Activated CD4-positive, alpha-beta T cell treated with anti-CD3 and anti-CD28 coated beads for 36 hours (primary cell): ENCODE measurements at regions not wholly inside any gene's neighbourhood (a gene's known extent, or its start where the extent isn't known, plus 50 kb on each side); places are given as distances from the start of the nearest gene placed in this dataset.
"Not testable (repeated sequence)": the region's sequence is repeated elsewhere in the genome, so short reads cannot be mapped to it uniquely, and the experiment has no call there.

ENCODE experiments used
- ATAC-seq: fragments of 200-7000 bp; cut with Tn5 transposase; one replicate; pipeline ENCODE4 v1.10.0; 2021; ENCODE audit warnings: mild to moderate bottlenecking, moderate library complexity
- CTCF ChIA-PET: fragments of 350-600 bp; sonication (Branson Sonifier 250); formaldehyde crosslinking; loops from one replicate; lab custom pipeline; 2021; ENCODE audit warnings: antibody characterized with exemption; lab: Charles Lee
- POLR2A ChIA-PET: fragments of 350-600 bp; sonication (Branson Sonifier 250); formaldehyde crosslinking; loops from one replicate; lab custom pipeline; 2021; ENCODE audit warnings: antibody characterized with exemption, inconsistent platforms; lab: Charles Lee
- DNase-seq: peaks from one replicate; pipeline ENCODE4 v3.0.0-alpha.2; 2020
- H3K27ac Mint-ChIP-seq: one replicate; pipeline ENCODE4 v1.8.0; 2021; ENCODE audit warnings: mixed read lengths
- H3K27me3 Mint-ChIP-seq: one replicate; pipeline ENCODE4 v1.8.0; 2021; ENCODE audit warnings: mixed read lengths
- H3K36me3 Mint-ChIP-seq: one replicate; pipeline ENCODE4 v1.8.0; 2021; ENCODE audit warnings: low read depth, mixed read lengths
- H3K4me1 Mint-ChIP-seq: one replicate; pipeline ENCODE4 v1.8.0; 2021; ENCODE audit warnings: mixed read lengths
- H3K4me3 Mint-ChIP-seq: one replicate; pipeline ENCODE4 v1.8.0; 2021; ENCODE audit warnings: mild to moderate bottlenecking, moderate library complexity, mixed read lengths
- H3K9me3 Mint-ChIP-seq: one replicate; pipeline ENCODE4 v1.8.0; 2021; ENCODE audit warnings: low read depth, mixed read lengths
- intact Hi-C, 2 experiments: fragments of 100-400 bp; cut with DNase I in 1 of 2; cut with micrococcal nuclease in 1 of 2; formaldehyde crosslinking; loops; one replicate each; pipeline versions ENCODE4 v1.14.2 to v1.15.1; 2022 to 2024; cut with DNase I, micrococcal nuclease

DNA sequence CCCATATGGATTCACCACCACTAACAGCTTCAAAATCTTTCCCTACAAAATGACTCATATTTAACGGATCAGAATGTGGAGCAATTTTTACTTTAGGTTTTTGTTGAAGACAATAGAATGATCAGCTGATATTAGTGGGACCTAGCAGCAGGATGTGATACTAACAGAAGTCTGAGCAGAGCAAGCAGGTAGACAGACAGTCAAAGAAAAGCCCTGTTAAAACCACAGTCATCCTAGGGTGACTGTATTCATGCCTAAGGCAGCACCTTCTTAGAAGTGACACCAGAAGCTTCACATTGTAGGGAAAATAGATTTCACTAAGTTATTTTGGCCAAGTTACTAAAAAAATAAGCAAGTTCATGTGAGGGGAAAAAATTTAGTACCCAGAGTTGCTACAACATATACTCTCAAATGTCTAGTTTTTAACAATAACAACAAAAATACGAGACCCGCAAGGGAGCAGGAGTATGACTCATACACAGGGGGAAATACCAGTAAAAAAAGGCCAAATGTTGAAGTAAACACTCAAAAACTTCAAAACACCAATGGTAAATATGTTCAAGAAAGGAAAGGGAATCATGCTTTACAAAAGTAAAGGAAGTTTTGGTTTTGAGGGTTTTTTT lies 590.9 kb downstream of the EPHA3 start:
- Mint-ChIP-seq H3K4me3 (no peak overlapping the region), H3K27ac (no peak overlapping the region), H3K36me3 (no peaks in the 10 kb centered on the region), H3K4me1 (no peaks in the 10 kb centered on the region), H3K9me3 (peaks cover 9% of the 10 kb centered on the region), H3K27me3 (no peaks in the 10 kb centered on the region)
- intact Hi-C loops, result no loop called here
- CTCF ChIA-PET, result no interaction called here
- ATAC-seq (no peak), DNase-seq (no peak)
- POLR2A ChIA-PET, result no interaction called here

DNA sequence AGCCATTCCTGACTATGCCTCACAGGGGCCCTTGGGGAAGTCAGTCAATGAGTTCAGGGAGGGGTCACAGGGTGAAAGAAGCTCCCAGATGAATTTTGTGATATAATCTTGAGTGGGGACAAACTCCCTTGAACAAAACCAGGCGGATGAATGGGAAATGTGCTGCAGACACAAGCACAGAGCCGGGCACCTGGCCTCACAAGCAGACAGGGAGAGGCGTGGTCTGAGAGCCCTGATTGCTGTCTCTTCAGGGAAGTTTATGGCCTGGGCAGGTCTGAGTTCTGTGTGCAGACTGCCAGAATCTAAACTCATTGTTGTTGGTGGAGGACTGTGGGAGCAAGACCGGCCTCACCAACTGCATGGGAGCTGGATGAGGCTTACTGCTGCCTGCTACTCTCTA lies 591.8 kb downstream of the EPHA3 start:
- H3K27me3 Mint-ChIP-seq, result no peaks in the 10 kb centered on the region
- peaks cover 9% of the 10 kb centered on the region for H3K9me3 Mint-ChIP-seq
- CTCF ChIA-PET, result no interaction called here
- POLR2A ChIA-PET, result no interaction called here
- ATAC-seq, result no peak
- intact Hi-C loops, result no loop called here
- H3K27ac Mint-ChIP-seq, result no peak overlapping the region
- no peaks in the 10 kb centered on the region for H3K36me3 Mint-ChIP-seq
- no peak for DNase-seq
- no peak overlapping the region for H3K4me3 Mint-ChIP-seq
- H3K4me1 Mint-ChIP-seq, result no peaks in the 10 kb centered on the region

DNA sequence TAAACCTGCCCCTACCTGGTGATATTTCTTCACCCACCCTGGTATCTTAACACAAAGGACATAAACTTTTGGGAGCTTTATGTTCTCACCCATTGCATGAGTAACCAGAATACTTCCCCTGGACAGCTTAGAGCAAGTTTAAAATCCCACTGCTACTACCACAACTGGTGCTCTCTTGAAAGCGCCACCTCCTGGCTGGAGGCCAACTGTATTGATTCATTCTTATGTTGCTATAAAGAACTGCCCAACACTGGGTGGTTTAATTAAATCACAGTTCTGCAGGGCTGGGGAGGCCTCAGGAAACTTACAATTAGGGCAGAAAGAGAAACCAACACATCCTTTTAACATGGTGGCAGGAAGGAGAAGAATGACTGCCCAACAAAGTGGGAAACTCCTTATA lies 592.4 kb downstream of the EPHA3 start:
- ChIA-PET CTCF (interaction anchor here (0.5 kb wide), 1 partner anchor 13 kb away, joined by 3 read pairs; no protein-coding TSS in a partner anchor), POLR2A (no interaction called here)
- Mint-ChIP-seq H3K27me3 (no peaks in the 10 kb centered on the region), H3K9me3 (peaks cover 9% of the 10 kb centered on the region), H3K4me1 (no peaks in the 10 kb centered on the region), H3K36me3 (no peaks in the 10 kb centered on the region), H3K27ac (no peak overlapping the region), H3K4me3 (no peak overlapping the region)
- DNase-seq (no peak), ATAC-seq (no peak)
- intact Hi-C loops, result no loop called here

DNA sequence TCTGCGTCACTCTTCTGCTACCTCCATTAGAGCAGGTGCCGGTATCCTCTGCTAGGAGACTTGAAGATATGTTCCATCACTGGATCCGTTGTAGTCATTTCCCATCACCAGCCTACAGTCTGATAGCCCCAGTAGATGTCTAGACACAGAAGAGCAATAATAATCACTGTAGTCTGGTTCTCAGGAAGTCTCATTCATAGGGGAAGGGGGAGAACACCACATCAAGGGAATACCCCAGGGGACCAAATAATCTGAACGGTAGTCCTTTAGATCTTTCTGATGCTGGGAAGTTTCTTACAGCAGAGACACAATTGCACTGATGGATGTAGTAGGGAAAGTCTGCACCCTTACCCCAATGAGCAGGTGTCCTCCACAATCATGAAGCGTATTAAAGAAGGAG lies 595.0 kb downstream of the EPHA3 start:
- DNase-seq, result no peak
- intact Hi-C loops, result no loop called here
- Mint-ChIP-seq H3K4me3 (no peak overlapping the region), H3K27me3 (no peaks in the 10 kb centered on the region), H3K36me3 (no peaks in the 10 kb centered on the region), H3K27ac (no peak overlapping the region), H3K4me1 (no peaks in the 10 kb centered on the region), H3K9me3 (peaks cover 14% of the 10 kb centered on the region)
- ATAC-seq, result no peak
- POLR2A ChIA-PET, result no interaction called here
- CTCF ChIA-PET, result no interaction called here

DNA sequence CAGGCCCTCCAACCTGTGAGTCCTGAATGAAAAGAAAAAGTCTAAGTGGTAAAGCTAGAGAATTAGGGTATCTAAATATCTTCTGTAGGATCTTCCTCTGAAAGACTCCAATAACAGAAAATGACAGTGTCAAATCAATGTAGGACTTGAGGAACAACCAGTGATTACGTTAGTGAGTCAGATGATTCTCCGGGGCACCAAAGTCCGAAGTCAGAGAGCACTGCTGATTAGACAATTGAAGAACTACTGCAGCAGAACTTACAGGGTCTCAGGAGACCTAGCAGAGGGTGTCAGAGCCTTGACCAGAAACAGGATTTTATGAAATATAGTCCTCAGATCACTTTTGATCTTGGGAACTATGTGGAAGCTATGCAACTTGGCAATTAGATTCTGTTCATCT lies 605.8 kb downstream of the EPHA3 start:
- H3K9me3 Mint-ChIP-seq, result peaks cover 18% of the 10 kb centered on the region
- no peak overlapping the region for H3K4me3 Mint-ChIP-seq
- intact Hi-C loops, result no loop called here
- no peaks in the 10 kb centered on the region for H3K4me1 Mint-ChIP-seq
- DNase-seq (no peak), ATAC-seq (no peak)
- H3K27ac Mint-ChIP-seq, result no peak overlapping the region
- no peaks in the 10 kb centered on the region for H3K27me3 Mint-ChIP-seq
- H3K36me3 Mint-ChIP-seq, result no peaks in the 10 kb centered on the region
- POLR2A ChIA-PET, result no interaction called here
- CTCF ChIA-PET, result no interaction called here

DNA sequence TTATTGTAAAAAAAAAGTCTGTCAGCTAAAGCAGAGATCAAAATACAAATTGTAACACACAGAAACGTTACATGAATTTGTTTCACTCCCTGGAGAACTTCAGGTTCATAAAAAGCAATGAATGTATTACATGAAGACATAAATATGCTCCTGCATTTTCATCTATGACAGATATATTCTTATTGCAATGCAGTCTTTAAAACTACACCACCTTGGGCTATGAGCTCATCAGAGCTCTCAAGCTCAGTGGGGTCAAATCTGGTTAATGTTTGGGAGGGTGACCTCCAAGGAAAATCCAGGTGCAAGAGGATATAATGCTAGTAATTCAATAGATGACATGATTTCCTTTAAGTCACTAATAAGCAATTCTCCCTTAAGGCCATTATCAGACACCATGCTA lies 606.8 kb downstream of the EPHA3 start:
- DNase-seq, result no peak
- no peak for ATAC-seq
- intact Hi-C loops, result no loop called here
- Mint-ChIP-seq H3K9me3 (peaks cover 22% of the 10 kb centered on the region), H3K36me3 (no peaks in the 10 kb centered on the region), H3K4me1 (no peaks in the 10 kb centered on the region), H3K27me3 (no peaks in the 10 kb centered on the region), H3K4me3 (no peak overlapping the region), H3K27ac (no peak overlapping the region)
- CTCF ChIA-PET, result no interaction called here
- POLR2A ChIA-PET, result no interaction called here

DNA sequence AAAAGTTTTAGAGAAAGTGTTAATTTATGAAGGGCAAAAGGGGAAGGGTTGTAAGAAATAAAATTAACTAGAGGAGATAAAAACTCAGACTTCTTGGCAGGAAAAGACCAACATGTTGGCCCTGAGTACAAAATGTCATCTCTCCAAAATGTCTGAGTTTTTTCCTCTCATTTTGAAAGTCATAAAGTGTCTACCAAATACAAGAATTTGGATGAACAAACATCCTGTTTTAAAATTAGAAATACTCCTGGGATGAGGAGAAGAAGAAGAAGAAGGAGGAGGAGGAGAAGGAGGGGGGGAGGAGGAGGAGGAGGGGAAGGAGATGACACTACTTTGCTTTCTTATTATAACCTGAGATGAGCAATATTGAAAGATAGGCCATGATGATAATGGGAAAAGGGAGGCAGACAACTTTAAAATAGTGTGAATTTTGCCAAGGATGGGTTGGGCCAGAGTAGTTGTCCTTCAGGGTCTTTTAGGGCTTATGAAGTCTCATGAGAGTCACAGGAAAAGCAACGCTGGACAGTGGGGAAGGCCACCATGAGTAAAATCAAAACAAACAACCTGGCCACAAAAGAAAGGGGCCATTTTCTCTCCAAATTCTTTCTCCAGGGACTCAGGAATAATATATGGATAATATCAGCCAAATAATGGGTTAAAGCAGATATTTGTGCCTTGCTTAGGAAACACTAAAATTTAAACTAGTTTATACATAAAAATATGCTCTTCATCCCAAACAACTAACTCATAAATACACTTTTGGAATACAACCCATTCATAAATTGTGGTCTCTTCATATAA lies 632.9 kb downstream of the EPHA3 start:
- Mint-ChIP-seq H3K4me1 (no peaks in the 10 kb centered on the region), H3K36me3 (no peaks in the 10 kb centered on the region), H3K27ac (no peak overlapping the region), H3K4me3 (no peak overlapping the region), H3K27me3 (no peaks in the 10 kb centered on the region), H3K9me3 (peaks cover 5% of the 10 kb centered on the region)
- CTCF ChIA-PET, result no interaction called here
- ATAC-seq (no peak), DNase-seq (no peak)
- POLR2A ChIA-PET, result no interaction called here
- intact Hi-C loops, result no loop called here

DNA sequence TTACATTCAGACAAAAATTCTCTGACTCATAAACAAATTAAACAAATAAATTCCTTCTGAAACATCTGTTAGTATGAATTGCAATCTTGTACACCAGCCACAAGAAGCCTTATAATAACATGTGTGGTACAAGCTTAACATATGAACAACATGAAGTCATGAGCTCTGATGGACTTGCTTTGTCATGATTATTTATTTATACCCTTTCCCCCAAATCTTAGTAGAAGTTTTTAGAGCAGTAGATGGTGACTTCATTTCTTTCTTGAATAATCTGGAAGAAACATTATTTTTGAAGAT lies 633.4 kb downstream of the EPHA3 start:
- H3K27ac Mint-ChIP-seq, result no peak overlapping the region

DNA sequence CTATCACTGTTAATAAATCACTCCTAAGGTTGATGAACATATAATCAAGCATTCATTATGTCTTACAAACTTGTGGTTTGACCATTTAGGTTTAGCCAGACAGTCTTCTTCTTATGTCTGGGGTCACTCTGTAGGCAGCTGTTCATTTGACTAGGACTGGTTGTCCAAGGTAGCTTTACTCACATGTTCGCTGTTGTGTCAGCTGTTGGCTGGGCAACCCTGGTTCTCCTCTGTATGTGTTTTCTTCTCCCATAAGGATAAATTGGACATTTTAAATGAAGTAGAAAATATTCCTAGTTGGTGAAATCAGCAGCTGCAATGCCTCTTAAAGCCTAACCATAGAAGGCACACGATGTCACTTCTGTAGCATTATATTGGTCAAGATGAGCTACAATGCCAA lies 635.1 kb downstream of the EPHA3 start:
- Mint-ChIP-seq H3K9me3 (peaks cover 12% of the 10 kb centered on the region), H3K27me3 (no peaks in the 10 kb centered on the region), H3K27ac (no peak overlapping the region), H3K4me1 (no peaks in the 10 kb centered on the region), H3K36me3 (no peaks in the 10 kb centered on the region), H3K4me3 (no peak overlapping the region)
- intact Hi-C loops, result no loop called here
- POLR2A ChIA-PET, result no interaction called here
- CTCF ChIA-PET, result no interaction called here
- no peak for DNase-seq
- no peak for ATAC-seq

More for the DNA sequence above, 633.4 kb downstream of the EPHA3 start:
- Mint-ChIP-seq H3K36me3 (no peaks in the 10 kb centered on the region), H3K4me1 (no peaks in the 10 kb centered on the region), H3K27me3 (no peaks in the 10 kb centered on the region), H3K9me3 (peaks cover 9% of the 10 kb centered on the region), H3K4me3 (no peak overlapping the region)
- ChIA-PET CTCF (no interaction called here), POLR2A (no interaction called here)
- DNase-seq, result no peak
- ATAC-seq, result no peak
- intact Hi-C loops, result no loop called here

DNA sequence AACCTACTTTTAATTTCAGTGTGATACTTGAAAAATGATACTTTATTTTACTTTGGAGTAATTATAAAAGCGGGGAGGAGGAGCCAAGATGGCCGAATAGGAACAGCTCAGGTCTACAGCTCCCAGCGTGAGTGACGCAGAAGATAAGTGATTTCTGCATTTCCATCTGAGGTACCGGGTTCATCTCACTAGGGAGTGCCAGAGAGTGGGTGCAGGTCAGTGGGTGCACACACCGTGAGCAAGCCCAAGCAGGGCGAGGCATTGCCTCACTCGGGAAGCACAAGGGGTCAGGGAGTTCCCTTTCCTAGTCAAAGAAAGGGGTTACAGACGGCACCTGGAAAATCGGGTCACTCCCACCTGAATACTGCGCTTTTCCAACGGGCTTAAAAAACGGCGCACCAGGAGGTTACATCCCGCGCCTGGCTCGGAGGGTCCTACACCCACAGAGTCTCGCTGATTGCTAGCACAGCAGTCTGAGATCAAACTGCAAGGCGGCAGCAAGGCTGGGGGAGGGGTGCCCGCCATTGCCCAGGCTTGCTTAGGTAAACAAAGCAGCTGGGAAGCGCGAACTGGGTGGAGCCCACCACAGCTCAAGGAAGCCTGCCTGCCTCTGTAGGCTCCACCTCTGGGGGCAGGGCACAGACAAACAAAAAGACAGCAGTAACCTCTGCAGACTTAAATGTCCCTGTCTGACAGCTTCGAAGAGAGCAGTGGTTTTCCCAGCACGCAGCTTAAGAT lies 640.3 kb downstream of the EPHA3 start:
- CTCF ChIA-PET, H3K27ac Mint-ChIP-seq, ATAC-seq, H3K36me3 Mint-ChIP-seq, H3K4me1 Mint-ChIP-seq, H3K27me3 Mint-ChIP-seq, POLR2A ChIA-PET, DNase-seq, H3K4me3 Mint-ChIP-seq, intact Hi-C loops: not testable (repeated sequence)
- peaks cover 12% of the 10 kb centered on the region for H3K9me3 Mint-ChIP-seq

DNA sequence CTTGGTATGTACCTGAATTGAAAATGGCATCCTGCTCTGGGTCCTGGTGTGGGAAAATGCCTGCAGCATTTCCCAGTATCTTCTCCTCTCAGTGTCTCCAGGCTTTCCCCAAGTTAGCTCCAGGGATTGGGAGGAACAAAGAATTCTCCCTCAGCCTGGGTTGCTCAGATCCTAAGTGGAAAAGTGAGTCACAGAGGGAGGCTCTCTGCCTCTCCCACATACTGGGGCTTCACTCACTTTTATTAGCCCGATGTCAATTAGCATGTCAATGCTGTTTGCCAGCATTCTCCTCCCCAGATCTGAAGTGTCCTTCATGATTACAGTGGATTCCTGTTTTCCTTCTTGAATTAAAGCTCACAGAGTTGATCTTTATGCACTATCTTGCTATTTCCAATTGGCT lies 655.0 kb downstream of the EPHA3 start:
- Mint-ChIP-seq H3K27ac (no peak overlapping the region), H3K27me3 (no peaks in the 10 kb centered on the region), H3K4me1 (no peaks in the 10 kb centered on the region), H3K9me3 (peaks cover 12% of the 10 kb centered on the region), H3K4me3 (no peak overlapping the region), H3K36me3 (no peaks in the 10 kb centered on the region)
- intact Hi-C loops, result no loop called here
- ChIA-PET CTCF (no interaction called here), POLR2A (no interaction called here)
- ATAC-seq (no peak), DNase-seq (no peak)

DNA sequence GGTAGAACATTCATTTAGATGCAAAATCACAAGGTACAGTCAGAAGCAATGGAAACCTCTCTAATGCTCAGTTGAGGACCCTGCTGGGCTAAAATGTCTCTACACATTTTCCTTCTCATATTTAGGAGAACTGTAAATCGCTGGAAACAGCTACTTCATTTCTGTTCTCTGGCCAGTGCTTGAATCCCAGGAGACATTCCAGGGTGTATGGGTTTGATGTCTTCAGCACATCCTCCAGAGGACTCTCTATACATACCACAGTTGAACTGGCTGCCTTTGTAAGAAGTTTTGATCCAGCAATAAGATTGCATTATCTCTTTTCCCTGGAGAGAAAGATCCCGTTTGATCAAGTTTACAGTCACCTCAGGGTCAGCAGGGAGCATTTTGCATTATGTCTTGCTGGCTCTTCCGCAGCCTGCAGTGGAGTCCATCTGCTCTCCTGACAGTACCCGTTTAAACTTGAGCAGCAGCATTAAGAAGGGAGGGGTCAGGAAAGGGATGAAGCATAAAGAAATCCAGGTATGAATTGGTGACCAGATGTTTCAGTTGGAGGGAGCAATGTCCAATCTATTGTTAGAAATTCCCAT lies 676.0 kb downstream of the EPHA3 start:
- ChIA-PET CTCF (no interaction called here), POLR2A (no interaction called here)
- intact Hi-C loops, result no loop called here
- Mint-ChIP-seq H3K36me3 (no peaks in the 10 kb centered on the region), H3K4me1 (no peaks in the 10 kb centered on the region), H3K27me3 (no peaks in the 10 kb centered on the region), H3K4me3 (no peak overlapping the region), H3K27ac (no peak overlapping the region), H3K9me3 (peaks cover 13% of the 10 kb centered on the region)
- ATAC-seq (no peak), DNase-seq (no peak)
